H1 (cell line): ENCODE measurements at regions not wholly inside any gene's neighbourhood (a gene's known extent, or its start where the extent isn't known, plus 50 kb on each side); places are given as distances from the start of the nearest gene placed in this dataset.

Experiments
- CTCF ChIA-PET: fragments of 300-600 bp; sonication (Branson Sonifier 250); formaldehyde crosslinking; loops from one replicate; lab custom pipeline; 2021; ENCODE audit not compliant: partially characterized antibody; lab: Charles Lee
- POLR2A ChIA-PET: fragments of 300-600 bp; sonication (Branson Sonifier 250); formaldehyde crosslinking; loops from one replicate; lab custom pipeline; 2021; ENCODE audit warnings: inconsistent platforms; ENCODE audit not compliant: partially characterized antibody; lab: Charles Lee
- DNase-seq, 2 experiments: peaks; one replicate each; pipeline versions ENCODE4 v3.0.0 to v3.0.0-alpha.2; 2010 to 2022; ENCODE audit warnings: low spot score in 2 of 2, low read depth in 1 of 2, mixed read lengths in 1 of 2
- FAIRE-seq: peaks from 2 replicates; lab custom pipeline; 2011; peaks lifted over from hg19 to GRCh38; lab: Jason Lieb, UNC
- H2AFZ ChIP-seq: 2 replicates; pipeline ENCODE4 v1.8.1; 2012; ENCODE audit warnings: low read length, inconsistent platforms
- H2AK5ac ChIP-seq: 2 replicates; pipeline ENCODE4 v1.6.1; 2013; ENCODE audit warnings: low read depth, low read length
- H2BK120ac ChIP-seq: replicated peaks from 2 replicates; pipeline ENCODE3; 2013; ENCODE audit warnings: low read depth, low read length, inconsistent platforms
- H2BK12ac ChIP-seq: 2 replicates; pipeline ENCODE4 v1.6.1; 2013; ENCODE audit warnings: low read depth, low read length
- H2BK15ac ChIP-seq: 2 replicates; pipeline ENCODE4 v1.6.1; 2013; ENCODE audit warnings: low read length
- H2BK20ac ChIP-seq: 2 replicates; pipeline ENCODE4 v1.6.1; 2013; ENCODE audit warnings: low read length
- H2BK5ac ChIP-seq: 2 replicates; pipeline ENCODE4 v1.6.1; 2013; ENCODE audit warnings: low read depth, low read length
- H3K14ac ChIP-seq: 2 replicates; pipeline ENCODE4 v1.6.1; 2013; ENCODE audit warnings: inconsistent platforms; ENCODE audit not compliant: insufficient read length
- H3K18ac ChIP-seq: 2 replicates; pipeline ENCODE4 v1.6.1; 2013; ENCODE audit warnings: low read length; ENCODE audit errors: extremely low read depth
- H3K23ac ChIP-seq: 2 replicates; pipeline ENCODE4 v1.6.1; 2013; ENCODE audit warnings: inconsistent platforms; ENCODE audit not compliant: insufficient read length
- H3K23me2 ChIP-seq: 2 replicates; pipeline ENCODE4 v1.6.1; 2013; ENCODE audit warnings: low read depth, low read length
- H3K27ac ChIP-seq: 2 replicates; pipeline ENCODE4 v1.6.1; 2011; ENCODE audit warnings: low read depth, low read length, inconsistent platforms
- H3K27me3 ChIP-seq, 4 experiments: replicated peaks in 1 of 4; 1 replicate in 1 of 4; 2 replicates in 3 of 4; pipeline versions ENCODE4 v1.6.1 to v1.8.1; 2011 to 2013; ENCODE audit warnings: low read length in 3 of 4, mild to moderate bottlenecking in 3 of 4, inconsistent platforms in 2 of 4, mixed read lengths in 2 of 4, moderate library complexity in 1 of 4; ENCODE audit not compliant: control insufficient read depth in 3 of 4, insufficient read depth in 3 of 4; ENCODE audit errors: extremely low read depth in 1 of 4
- H3K36me3 ChIP-seq, 4 experiments: 2 replicates each; pipeline versions ENCODE4 v1.6.1 to v1.8.1; 2011 to 2013; ENCODE audit warnings: mild to moderate bottlenecking in 4 of 4, low read length in 3 of 4, moderate library complexity in 2 of 4, control low read depth in 1 of 4, inconsistent platforms in 1 of 4; ENCODE audit not compliant: insufficient read depth in 4 of 4, control insufficient read depth in 2 of 4
- H3K4ac ChIP-seq: replicated peaks from 2 replicates; pipeline ENCODE3; 2013; ENCODE audit warnings: low read length, low read depth, mixed read lengths, inconsistent platforms; ENCODE audit not compliant: insufficient read length
- H3K4me1 ChIP-seq, 4 experiments: replicated peaks in 1 of 4; 1 replicate in 1 of 4; 2 replicates in 3 of 4; pipeline versions ENCODE4 v1.6.1 to v1.8.1; 2011 to 2013; ENCODE audit warnings: low read length in 3 of 4, inconsistent platforms in 2 of 4, mixed read lengths in 1 of 4; ENCODE audit not compliant: insufficient read depth in 4 of 4, control insufficient read depth in 3 of 4
- H3K4me2 ChIP-seq, 2 experiments: 2 replicates each; pipeline versions ENCODE4 v1.6.1 to v1.8.1; 2011 to 2013; ENCODE audit warnings: low read depth in 2 of 2, low read length in 2 of 2, control low read depth in 1 of 2, inconsistent platforms in 1 of 2, mild to moderate bottlenecking in 1 of 2; ENCODE audit not compliant: insufficient read depth in 1 of 2
- H3K4me3 ChIP-seq, 4 experiments: fragments of 200-600, 300-600 bp in 1 of 4; sonication (generic), shearing (Covaris generic), sonication (Bioruptor Twin) in 1 of 4; 2 replicates each; pipeline versions ENCODE4 v1.5.1 to v1.8.1; 2011 to 2016; ENCODE audit warnings: low read length in 4 of 4, low read depth in 3 of 4, control low read depth in 2 of 4, inconsistent platforms in 2 of 4, mild to moderate bottlenecking in 2 of 4, mixed read lengths in 1 of 4, moderate library complexity in 1 of 4; ENCODE audit not compliant: insufficient read depth in 2 of 4; ENCODE audit errors: extremely low read depth in 1 of 4
- H3K56ac ChIP-seq: replicated peaks from 2 replicates; pipeline ENCODE3; 2013; ENCODE audit warnings: low read depth, mild to moderate bottlenecking, mixed read lengths, low read length, inconsistent platforms; ENCODE audit not compliant: insufficient read length
- H3K79me1 ChIP-seq: 2 replicates; pipeline ENCODE4 v1.6.1; 2013; ENCODE audit warnings: low read depth, low read length, control low read depth
- H3K79me2 ChIP-seq, 2 experiments: 2 replicates each; pipeline versions ENCODE4 v1.6.1 to v1.8.1; 2012 to 2013; ENCODE audit warnings: low read length in 2 of 2, mild to moderate bottlenecking in 2 of 2, inconsistent platforms in 1 of 2; ENCODE audit not compliant: insufficient read depth in 2 of 2, control insufficient read depth in 1 of 2
- H3K9ac ChIP-seq, 4 experiments: replicated peaks in 1 of 4; 1 replicate in 1 of 4; 2 replicates in 3 of 4; pipeline versions ENCODE4 v1.6.1 to v1.8.1; 2011 to 2013; ENCODE audit warnings: low read depth in 3 of 4, low read length in 3 of 4, control low read depth in 2 of 4, mild to moderate bottlenecking in 2 of 4, moderate library complexity in 2 of 4, inconsistent platforms in 1 of 4; ENCODE audit errors: extremely low read depth in 1 of 4
- H3K9me3 ChIP-seq, 2 experiments: 2 replicates each; pipeline versions ENCODE4 v1.6.1 to v1.8.1; 2012 to 2013; ENCODE audit warnings: mild to moderate bottlenecking in 2 of 2, moderate library complexity in 2 of 2, control low read depth in 1 of 2, inconsistent platforms in 1 of 2, low read depth in 1 of 2, low read length in 1 of 2, mixed read lengths in 1 of 2; ENCODE audit not compliant: insufficient read depth in 2 of 2
- H4K20me1 ChIP-seq, 2 experiments: replicated peaks in 1 of 2; 2 replicates each; pipeline versions ENCODE3 to v1.8.1; 2011 to 2013; ENCODE audit warnings: inconsistent platforms in 2 of 2, low read length in 2 of 2, mild to moderate bottlenecking in 1 of 2; ENCODE audit not compliant: insufficient read depth in 2 of 2, control insufficient read depth in 1 of 2
- H4K5ac ChIP-seq: 2 replicates; pipeline ENCODE4 v1.6.1; 2013; ENCODE audit warnings: low read length, low read depth, mixed read lengths, inconsistent platforms; ENCODE audit not compliant: insufficient read length
- H4K8ac ChIP-seq: 2 replicates; pipeline ENCODE4 v1.8.0; 2013; ENCODE audit warnings: mild to moderate bottlenecking, moderate library complexity, low read length, inconsistent platforms; ENCODE audit not compliant: insufficient read depth; ENCODE audit errors: extremely low read depth
- H4K91ac ChIP-seq: replicated peaks from 2 replicates; pipeline ENCODE3; 2013; ENCODE audit warnings: low read length, mixed read lengths, inconsistent platforms; ENCODE audit not compliant: insufficient read length
- BCL11A ChIP-seq, 2 experiments: IDR thresholded peaks; one replicate each; pipeline ENCODE4 v1.6.1; 2011; ENCODE audit warnings: low read depth in 2 of 2, low read length in 2 of 2, mild to moderate bottlenecking in 2 of 2
- CHD2 ChIP-seq: IDR thresholded peaks from 2 replicates; pipeline ENCODE4 v1.6.1; 2012; ENCODE audit warnings: low read length, improper control_type of control experiment
- CTBP2 ChIP-seq: IDR thresholded peaks from 2 replicates; pipeline ENCODE4 v1.7.0; 2011; ENCODE audit warnings: borderline replicate concordance, mild to moderate bottlenecking, moderate library complexity, mixed read lengths, low read length; ENCODE audit not compliant: insufficient read depth, insufficient read length
- EGR1 ChIP-seq: IDR thresholded peaks from 2 replicates; pipeline ENCODE4 v1.6.1; 2011; ENCODE audit warnings: low read depth, low read length, borderline replicate concordance
- HDAC6 ChIP-seq: IDR thresholded peaks from one replicate; pipeline ENCODE4 v1.7.1; 2012; ENCODE audit warnings: low read depth, mild to moderate bottlenecking, inconsistent platforms, low read length, moderate library complexity
- MAFK ChIP-seq: IDR thresholded peaks from 2 replicates; pipeline ENCODE4 v1.6.1; 2012; ENCODE audit warnings: low read depth, mild to moderate bottlenecking, improper control_type of control experiment, low read length
- POLR2A ChIP-seq, 2 experiments: IDR thresholded peaks; 1 replicate in 1 of 2; 2 replicates in 1 of 2; pipeline ENCODE4 v1.6.1; 2011; ENCODE audit warnings: low read depth in 2 of 2, low read length in 2 of 2, mild to moderate bottlenecking in 2 of 2; ENCODE audit errors: control extremely low read depth in 1 of 2
- POLR2AphosphoS5 ChIP-seq: IDR thresholded peaks from 2 replicates; pipeline ENCODE4 v1.6.1; 2011; ENCODE audit warnings: low read depth, low read length
- RAD21 ChIP-seq, 2 experiments: IDR thresholded peaks in 1 of 2; conservative IDR thresholded peaks in 1 of 2; 2 replicates each; pipeline ENCODE4 v1.6.1; 2011; ENCODE audit warnings: low read depth in 2 of 2, low read length in 2 of 2, improper control_type of control experiment in 1 of 2, inconsistent platforms in 1 of 2, mild to moderate bottlenecking in 1 of 2, moderate library complexity in 1 of 2
- RFX5 ChIP-seq: IDR thresholded peaks from 2 replicates; pipeline ENCODE4 v1.6.1; 2011; ENCODE audit warnings: low read depth, low read length, improper control_type of control experiment, borderline replicate concordance
- RNF2 ChIP-seq: fragments of 200-900, 300-1000 bp; sonication (generic); IDR thresholded peaks from 2 replicates; pipeline ENCODE4 v1.7.1; 2016; ENCODE audit warnings: borderline replicate concordance, low read depth, mild to moderate bottlenecking, antibody characterized with exemption, low read length; ENCODE audit not compliant: poor library complexity, severe bottlenecking; ENCODE audit errors: missing control alignments
- SIN3A ChIP-seq, 2 experiments: IDR thresholded peaks in 1 of 2; conservative IDR thresholded peaks in 1 of 2; 2 replicates each; pipeline ENCODE4 v1.6.1; 2011 to 2012; ENCODE audit warnings: low read length in 2 of 2, improper control_type of control experiment in 1 of 2, low read depth in 1 of 2, mild to moderate bottlenecking in 1 of 2
- SP4 ChIP-seq: IDR thresholded peaks from 2 replicates; pipeline ENCODE4 v1.6.1; 2012; ENCODE audit warnings: low read length, inconsistent platforms
- TCF12 ChIP-seq: IDR thresholded peaks from 2 replicates; pipeline ENCODE4 v1.6.1; 2011; ENCODE audit warnings: low read depth, mild to moderate bottlenecking, low read length
- WGBS, 2 experiments: shearing (Covaris generic) in 1 of 2; methylation state at CpG; one replicate each; pipeline versions ENCODE4 v1.1.6 to v1.1.7; 2013 to 2015; ENCODE audit warnings: low lambda C conversion rate in 2 of 2, mixed read lengths in 2 of 2, inconsistent platforms in 1 of 2, low coverage in 1 of 2, missing lambda C conversion rate in 1 of 2; ENCODE audit not compliant: insufficient replicate concordance in 2 of 2, insufficient coverage in 1 of 2, insufficient read length in 1 of 2; ENCODE audit errors: extremely low coverage in 1 of 2, missing lambda C conversion rate in 1 of 2; 5-methylcytosine and 5-hydroxymethylcytosine counted together

DNA sequence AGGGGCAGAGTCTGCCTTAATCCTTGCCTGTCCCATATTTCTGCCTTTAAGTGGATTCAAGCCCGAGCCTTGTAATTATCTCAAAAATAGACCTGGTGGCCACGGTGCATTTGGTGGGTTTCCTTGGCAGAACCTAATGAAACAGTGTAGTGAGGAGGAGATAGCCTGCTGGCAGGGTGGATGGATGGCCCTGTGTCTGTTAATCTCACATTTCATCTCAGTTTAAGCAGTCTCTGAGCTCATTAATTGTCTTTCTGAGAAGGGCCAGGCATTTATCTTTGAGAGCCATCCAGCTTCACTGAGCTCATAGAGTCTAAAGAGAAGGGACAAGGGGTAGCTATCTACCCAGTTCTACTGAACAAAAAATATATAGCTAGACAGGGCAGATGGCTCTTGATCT, 364.0 kb upstream of the EEF2KMT start:
- no peaks in the 10 kb centered on the region; a peak in 1 of 4 replicates for H3K79me2 ChIP-seq
- no peak overlapping the region for H2BK120ac ChIP-seq
- H2BK15ac ChIP-seq = no peak overlapping the region
- FAIRE-seq (no peak), DNase-seq (no peak)
- no peak overlapping the region for H3K18ac ChIP-seq
- H3K9me3 ChIP-seq = no peaks in the 10 kb centered on the region
- no peak overlapping the region for H2BK5ac ChIP-seq
- no peak overlapping the region for H3K27ac ChIP-seq
- no peak overlapping the region for H3K23ac ChIP-seq
- no peaks in the 10 kb centered on the region; a peak in 1 of 7 replicates for H3K27me3 ChIP-seq
- no peak overlapping the region for H4K5ac ChIP-seq
- no peaks in the 10 kb centered on the region for H3K36me3 ChIP-seq
- H3K4me3 ChIP-seq = no peak overlapping the region
- no peak overlapping the region for H2BK20ac ChIP-seq
- no peak overlapping the region for H4K91ac ChIP-seq
- CTCF ChIA-PET = interaction anchor here (0.7 to 1.2 kb wide), 3 partner anchors 29 to 154 kb away, joined by 3 to 4 read pairs (median 3); no protein-coding TSS in a partner anchor
- POLR2A ChIA-PET = interaction anchor here (1.1 kb wide), 1 partner anchor 11 kb away, joined by 3 read pairs; no protein-coding TSS in a partner anchor
- no peaks in the 10 kb centered on the region for H3K79me1 ChIP-seq
- 89% methylated on average over 2 of the region's 2 CpGs; no CpG with 5 or more reads in 1 of the 2 experiments for WGBS, 2 experiments
- no peak overlapping the region for H4K8ac ChIP-seq
- H2AFZ ChIP-seq = no peak overlapping the region
- H2AK5ac ChIP-seq = no peak overlapping the region
- no peak overlapping the region for H3K4ac ChIP-seq
- H3K4me1 ChIP-seq = peaks cover 0 to 9% (median 0%) of the 10 kb centered on the region in 4 experiments; a peak in 2 of 7 replicates
- H3K56ac ChIP-seq = no peak overlapping the region
- no peaks in the 10 kb centered on the region for H3K23me2 ChIP-seq
- no peaks in the 10 kb centered on the region for H4K20me1 ChIP-seq
- no peak overlapping the region for H2BK12ac ChIP-seq
- no peak overlapping the region for H3K4me2 ChIP-seq
- H3K9ac ChIP-seq = no peak overlapping the region
- H3K14ac ChIP-seq = no peak overlapping the region
- no peak for TF ChIP-seq SIN3A (conservative IDR thresholded peaks at IDR 0.05 in 1 of 2, IDR thresholded peaks at IDR 0.05 in 1 of 2; ENCODE audit: low read depth in 1 of 2, low read length in 2 of 2)
- no peak for TF ChIP-seq CHD2
- TF ChIP-seq MAFK = no peak
- TF ChIP-seq RNF2 = no peak
- TF ChIP-seq POLR2AphosphoS5 = no peak
- no peak for TF ChIP-seq EGR1
- TF ChIP-seq POLR2A (IDR thresholded peaks at IDR 0.05; ENCODE audit: control extremely low read depth in 1 of 2, low read depth in 2 of 2, low read length in 2 of 2) = no peak
- no peak for TF ChIP-seq RFX5
- no peak for TF ChIP-seq RAD21 (IDR thresholded peaks at IDR 0.05 in 1 of 2, conservative IDR thresholded peaks at IDR 0.05 in 1 of 2; ENCODE audit: low read depth in 2 of 2, low read length in 2 of 2)
- no peak for TF ChIP-seq TCF12
- no peak for TF ChIP-seq HDAC6
- no peak for TF ChIP-seq BCL11A (IDR thresholded peaks at IDR 0.05; ENCODE audit: low read depth in 2 of 2, low read length in 2 of 2)
- TF ChIP-seq SP4 = no peak
- no peak for TF ChIP-seq CTBP2
